Coronary artery (tissue), 2 donors: ENCODE measurements at regions not wholly inside any gene's neighbourhood (a gene's known extent, or its start where the extent isn't known, plus 50 kb on each side); places are given as distances from the start of the nearest gene placed in this dataset.
"Not testable (repeated sequence)": the region's sequence is repeated elsewhere in the genome, so short reads cannot be mapped to it uniquely, and the experiment has no call there.

ENCODE experiments used
- DNase-seq: peaks from one replicate; pipeline ENCODE4 v3.0.0-alpha.2; 2017; ENCODE audit warnings: low spot score
- H3K27ac ChIP-seq, 2 donors: fragments of 200-600 bp; sonication (generic); one replicate each; pipeline ENCODE4 v1.5.1; 2016 to 2019
- H3K4me3 ChIP-seq: fragments of 200-600 bp; sonication (generic); 2 replicates; pipeline ENCODE4 v1.5.1; 2016; ENCODE audit warnings: mild to moderate bottlenecking, moderate library complexity
- TF ChIP-seq, protein P1 (sequence below): fragments of 200-600 bp; sonication (generic); IDR thresholded peaks from one replicate; pipeline ENCODE4 v1.5.1; 2019; ENCODE audit warnings: antibody characterized with exemption

- Histone ChIP-seq H3K4me3 (no peak overlapping the region), H3K27ac (no peak overlapping the region)
- no peak for DNase-seq
- TF ChIP-seq, protein P1, sequence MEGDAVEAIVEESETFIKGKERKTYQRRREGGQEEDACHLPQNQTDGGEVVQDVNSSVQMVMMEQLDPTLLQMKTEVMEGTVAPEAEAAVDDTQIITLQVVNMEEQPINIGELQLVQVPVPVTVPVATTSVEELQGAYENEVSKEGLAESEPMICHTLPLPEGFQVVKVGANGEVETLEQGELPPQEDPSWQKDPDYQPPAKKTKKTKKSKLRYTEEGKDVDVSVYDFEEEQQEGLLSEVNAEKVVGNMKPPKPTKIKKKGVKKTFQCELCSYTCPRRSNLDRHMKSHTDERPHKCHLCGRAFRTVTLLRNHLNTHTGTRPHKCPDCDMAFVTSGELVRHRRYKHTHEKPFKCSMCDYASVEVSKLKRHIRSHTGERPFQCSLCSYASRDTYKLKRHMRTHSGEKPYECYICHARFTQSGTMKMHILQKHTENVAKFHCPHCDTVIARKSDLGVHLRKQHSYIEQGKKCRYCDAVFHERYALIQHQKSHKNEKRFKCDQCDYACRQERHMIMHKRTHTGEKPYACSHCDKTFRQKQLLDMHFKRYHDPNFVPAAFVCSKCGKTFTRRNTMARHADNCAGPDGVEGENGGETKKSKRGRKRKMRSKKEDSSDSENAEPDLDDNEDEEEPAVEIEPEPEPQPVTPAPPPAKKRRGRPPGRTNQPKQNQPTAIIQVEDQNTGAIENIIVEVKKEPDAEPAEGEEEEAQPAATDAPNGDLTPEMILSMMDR: no peak
Observed at GRCh38 chr3:156044634-156044975, 75.8 kb upstream of the KCNAB1 start.

- not testable (repeated sequence) for DNase-seq, H3K4me3 ChIP-seq, H3K27ac ChIP-seq
Observed at GRCh38 chr3:156048483-156048882, 71.9 kb upstream of the KCNAB1 start.

DNA sequence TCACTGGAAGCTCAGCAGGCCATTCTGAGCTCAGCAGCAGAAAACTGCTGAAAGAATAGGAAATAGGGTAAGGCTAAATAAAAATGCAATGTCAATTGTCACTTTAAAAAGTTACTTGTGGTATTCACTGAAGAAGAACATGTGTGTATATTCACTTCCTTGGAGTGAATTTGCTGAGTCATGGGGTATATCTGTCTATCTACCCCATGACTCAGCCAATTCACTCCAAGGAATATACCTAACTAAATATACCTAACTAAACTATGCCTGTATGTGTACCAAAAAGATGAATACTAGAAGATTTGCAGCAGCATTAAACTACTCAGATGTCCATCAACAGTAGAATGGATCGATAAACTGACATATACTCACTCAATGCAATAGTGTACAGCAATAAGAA, 69.5 kb upstream of the KCNAB1 start:
- TF ChIP-seq, protein P1: no peak
- no peak for DNase-seq
- H3K27ac ChIP-seq: no peak overlapping the region

GRCh38 chr3:156051651-156052050, 68.7 kb upstream of the KCNAB1 start:
- H3K4me3 ChIP-seq: no peak overlapping the region
- no peak overlapping the region for H3K27ac ChIP-seq
- TF ChIP-seq, protein P1: no peak
- DNase-seq: no peak

More for the DNA sequence above, 69.5 kb upstream of the KCNAB1 start:
- no peak overlapping the region for H3K4me3 ChIP-seq

DNA sequence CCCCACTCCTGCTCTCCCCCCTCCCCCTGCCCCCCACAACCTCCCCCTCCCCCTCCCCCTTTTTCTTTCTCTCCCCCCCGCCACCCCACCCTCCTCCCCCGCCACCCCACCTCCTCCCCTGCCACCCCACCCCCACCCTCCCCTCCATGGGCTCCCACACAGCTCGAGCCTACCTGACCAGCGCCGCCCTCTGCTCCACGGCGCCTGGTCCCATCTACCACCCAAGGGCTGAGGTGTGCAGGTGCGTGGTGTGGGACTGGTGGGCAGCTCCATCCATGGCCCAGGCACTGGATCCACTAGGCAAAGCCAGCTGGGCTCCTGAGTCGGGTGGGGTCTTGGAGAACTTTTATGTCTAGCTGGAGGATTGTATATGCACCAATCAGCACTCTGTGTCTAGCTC, 68.3 kb upstream of the KCNAB1 start:
- DNase-seq: no peak
- no peak overlapping the region for H3K4me3 ChIP-seq
- TF ChIP-seq, protein P1: no peak
- H3K27ac ChIP-seq: no peak overlapping the region

GRCh38 chr3:156059950-156060501, 60.4 kb upstream of the KCNAB1 start:
- no peak for DNase-seq
- TF ChIP-seq, protein P1: no peak
- H3K27ac ChIP-seq: no peak overlapping the region
- H3K4me3 ChIP-seq: no peak overlapping the region

GRCh38 chr3:156068151-156068550, 52.2 kb upstream of the KCNAB1 start:
- not testable (repeated sequence) for DNase-seq, H3K27ac ChIP-seq, H3K4me3 ChIP-seq

- TF ChIP-seq, protein P1: no peak
- no peak overlapping the region for H3K27ac ChIP-seq
- H3K4me3 ChIP-seq: no peak overlapping the region
- DNase-seq: no peak
Observed at GRCh38 chr3:156070028-156070427, 50.4 kb upstream of the KCNAB1 start.
